GM23338 (cell line): ENCODE measurements at regions not wholly inside any gene's neighbourhood (a gene's known extent, or its start where the extent isn't known, plus 50 kb on each side); places are given as distances from the start of the nearest gene placed in this dataset.

Source experiments
- CREB1 ChIP-seq: fragments of 250-450 bp; sonication (Bioruptor Pico); IDR thresholded peaks from 2 replicates; pipeline ENCODE4 v1.5.0; 2020; ENCODE audit warnings: low read depth, mild to moderate bottlenecking, moderate library complexity
- ETS1 ChIP-seq: IDR thresholded peaks from 2 replicates; pipeline ENCODE4 v1.6.1; 2016; ENCODE audit warnings: antibody characterized with exemption
- EZH2 ChIP-seq: fragments of 200-600 bp; sonication (generic); IDR thresholded peaks from one replicate; pipeline ENCODE4 v1.8.0; 2017; ENCODE audit warnings: antibody characterized with exemption, mild to moderate bottlenecking, low read depth; ENCODE audit not compliant: unreplicated experiment
- POLR2AphosphoS5 ChIP-seq: IDR thresholded peaks from 2 replicates; pipeline ENCODE4 v1.6.1; 2016; ENCODE audit warnings: antibody characterized with exemption, low read depth
- ZNF114 ChIP-seq: fragments of 250-450 bp; sonication (Bioruptor Pico); IDR thresholded peaks from 2 replicates; pipeline ENCODE4 v1.5.0; 2020; ENCODE audit warnings: mild to moderate bottlenecking, moderate library complexity
- TF ChIP-seq, protein P1 (sequence below), 2 experiments: fragments of 200-600 bp in 1 of 2; sonication (generic) in 1 of 2; conservative IDR thresholded peaks; 2 replicates each; pipeline versions ENCODE4 v1.5.1 to v1.6.1; 2016 to 2017; ENCODE audit warnings: antibody characterized with exemption in 2 of 2, low read depth in 2 of 2, mild to moderate bottlenecking in 2 of 2, moderate library complexity in 1 of 2

GRCh38 chr4:18582841-18583240 is 561.3 kb upstream of the LCORL start:
- TF ChIP-seq, protein P1, sequence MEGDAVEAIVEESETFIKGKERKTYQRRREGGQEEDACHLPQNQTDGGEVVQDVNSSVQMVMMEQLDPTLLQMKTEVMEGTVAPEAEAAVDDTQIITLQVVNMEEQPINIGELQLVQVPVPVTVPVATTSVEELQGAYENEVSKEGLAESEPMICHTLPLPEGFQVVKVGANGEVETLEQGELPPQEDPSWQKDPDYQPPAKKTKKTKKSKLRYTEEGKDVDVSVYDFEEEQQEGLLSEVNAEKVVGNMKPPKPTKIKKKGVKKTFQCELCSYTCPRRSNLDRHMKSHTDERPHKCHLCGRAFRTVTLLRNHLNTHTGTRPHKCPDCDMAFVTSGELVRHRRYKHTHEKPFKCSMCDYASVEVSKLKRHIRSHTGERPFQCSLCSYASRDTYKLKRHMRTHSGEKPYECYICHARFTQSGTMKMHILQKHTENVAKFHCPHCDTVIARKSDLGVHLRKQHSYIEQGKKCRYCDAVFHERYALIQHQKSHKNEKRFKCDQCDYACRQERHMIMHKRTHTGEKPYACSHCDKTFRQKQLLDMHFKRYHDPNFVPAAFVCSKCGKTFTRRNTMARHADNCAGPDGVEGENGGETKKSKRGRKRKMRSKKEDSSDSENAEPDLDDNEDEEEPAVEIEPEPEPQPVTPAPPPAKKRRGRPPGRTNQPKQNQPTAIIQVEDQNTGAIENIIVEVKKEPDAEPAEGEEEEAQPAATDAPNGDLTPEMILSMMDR (conservative IDR thresholded peaks at IDR 0.05; ENCODE audit: low read depth in 2 of 2), result no peak
- TF ChIP-seq ZNF114 (CRISPR knock-in tag) (no peak), EZH2 (no peak), CREB1 (no peak), POLR2AphosphoS5 (no peak), ETS1 (no peak)
